GM23338 (cell line): ENCODE measurements at regions not wholly inside any gene's neighbourhood (a gene's known extent, or its start where the extent isn't known, plus 50 kb on each side); places are given as distances from the start of the nearest gene placed in this dataset.

Experiments used
- ATAC-seq: fragments of 200-7000 bp; cut with Tn5 transposase; 3 replicates; pipeline ENCODE4 v1.9.1; 2020
- DNase-seq: peaks from one replicate; pipeline ENCODE4 v3.0.0-alpha.2; 2015; ENCODE audit warnings: low spot score
- H2AFZ ChIP-seq: fragments of 200-600 bp; sonication (generic); 2 replicates; pipeline ENCODE4 v1.8.0; 2016; ENCODE audit warnings: antibody characterized with exemption, mild to moderate bottlenecking, moderate library complexity
- H3F3A ChIP-seq: fragments of 200-600 bp; sonication (generic); replicated peaks from 2 replicates; pipeline ENCODE4 v1.8.0; 2017; ENCODE audit warnings: antibody characterized with exemption, mixed run types, low read depth
- H3K27ac ChIP-seq: fragments of 200-600 bp; sonication (generic); 2 replicates; pipeline ENCODE4 v1.6.1; 2016; ENCODE audit warnings: low read depth
- H3K27me3 ChIP-seq: fragments of 200-600 bp; sonication (generic); 2 replicates; pipeline ENCODE4 v1.8.0; 2016; ENCODE audit warnings: mild to moderate bottlenecking, mixed run types, moderate library complexity; ENCODE audit not compliant: insufficient read depth
- H3K36me3 ChIP-seq: fragments of 200-600 bp; sonication (generic); 2 replicates; pipeline ENCODE4 v1.8.0; 2016; ENCODE audit warnings: mild to moderate bottlenecking; ENCODE audit not compliant: insufficient read depth
- H3K4me1 ChIP-seq: fragments of 200-600 bp; sonication (generic); 2 replicates; pipeline ENCODE4 v1.8.0; 2016; ENCODE audit warnings: mild to moderate bottlenecking, moderate library complexity; ENCODE audit not compliant: insufficient read depth
- H3K4me2 ChIP-seq: fragments of 200-600 bp; sonication (generic); 2 replicates; pipeline ENCODE4 v1.7.1; 2017; ENCODE audit warnings: mixed run types
- H3K4me3 ChIP-seq: fragments of 200-600 bp; sonication (generic); 2 replicates; pipeline ENCODE4 v1.6.1; 2016; ENCODE audit warnings: mixed run types
- H3K79me2 ChIP-seq: fragments of 200-600 bp; sonication (generic); replicated peaks from 2 replicates; pipeline ENCODE4 v1.8.0; 2017; ENCODE audit warnings: mild to moderate bottlenecking; ENCODE audit not compliant: insufficient read depth
- H3K9me2 ChIP-seq: fragments of 200-600 bp; sonication (generic); 2 replicates; pipeline ENCODE4 v1.8.0; 2017; ENCODE audit not compliant: insufficient read depth
- H4K20me1 ChIP-seq: fragments of 200-600 bp; sonication (generic); replicated peaks from 2 replicates; pipeline ENCODE4 v1.8.0; 2017; ENCODE audit warnings: mild to moderate bottlenecking; ENCODE audit not compliant: insufficient read depth
- H3K27ac Mint-ChIP-seq: 2 replicates; pipeline ENCODE4 v1.8.0; 2020; ENCODE audit warnings: inconsistent platforms, mild to moderate bottlenecking, moderate library complexity, mixed read lengths
- H3K27me3 Mint-ChIP-seq: 3 replicates; pipeline ENCODE4 v1.8.0; 2022; ENCODE audit warnings: low read depth, mild to moderate bottlenecking, moderate library complexity, mixed read lengths, inconsistent platforms; ENCODE audit not compliant: insufficient read depth, poor library complexity
- H3K36me3 Mint-ChIP-seq: 3 replicates; pipeline ENCODE4 v1.8.0; 2021; ENCODE audit warnings: low read depth, mild to moderate bottlenecking, inconsistent platforms, moderate library complexity, mixed read lengths
- H3K4me1 Mint-ChIP-seq: 3 replicates; pipeline ENCODE4 v1.8.0; 2020; ENCODE audit warnings: mild to moderate bottlenecking, inconsistent platforms, mixed read lengths
- H3K4me3 Mint-ChIP-seq: 3 replicates; pipeline ENCODE4 v1.8.0; 2021; ENCODE audit warnings: moderate library complexity, mild to moderate bottlenecking, inconsistent platforms, mixed read lengths
- H3K9me3 Mint-ChIP-seq: 3 replicates; pipeline ENCODE4 v1.8.0; 2020; ENCODE audit warnings: moderate library complexity, mild to moderate bottlenecking, inconsistent platforms, mixed read lengths
- EZH2phosphoT487 ChIP-seq: fragments of 200-600 bp; sonication (generic); IDR thresholded peaks from one replicate; pipeline ENCODE4 v1.8.1; 2018; ENCODE audit warnings: antibody characterized with exemption; ENCODE audit not compliant: unreplicated experiment
- JUNB ChIP-seq: IDR thresholded peaks from one replicate; pipeline ENCODE4 v1.6.1; 2016; ENCODE audit warnings: antibody characterized with exemption; ENCODE audit not compliant: unreplicated experiment
- NANOG ChIP-seq: IDR thresholded peaks from 2 replicates; pipeline ENCODE4 v1.6.1; 2016; ENCODE audit warnings: antibody characterized with exemption, borderline replicate concordance
- POLR2AphosphoS5 ChIP-seq: IDR thresholded peaks from 2 replicates; pipeline ENCODE4 v1.6.1; 2016; ENCODE audit warnings: antibody characterized with exemption, low read depth
- STAT1 ChIP-seq: IDR thresholded peaks from one replicate; pipeline ENCODE4 v1.6.1; 2016; ENCODE audit warnings: antibody characterized with exemption; ENCODE audit not compliant: unreplicated experiment
- TF ChIP-seq, protein P1 (sequence below), 2 experiments: fragments of 200-600 bp in 1 of 2; sonication (generic) in 1 of 2; conservative IDR thresholded peaks; 2 replicates each; pipeline versions ENCODE4 v1.5.1 to v1.6.1; 2016 to 2017; ENCODE audit warnings: antibody characterized with exemption in 2 of 2, low read depth in 2 of 2, mild to moderate bottlenecking in 2 of 2, moderate library complexity in 1 of 2
- TF ChIP-seq, protein P2 (sequence below): IDR thresholded peaks from one replicate; pipeline ENCODE4 v1.6.1; 2018; ENCODE audit warnings: antibody characterized with exemption; ENCODE audit not compliant: unreplicated experiment
- TF ChIP-seq, protein P3 (sequence below): IDR thresholded peaks from 2 replicates; pipeline ENCODE4 v1.6.1; 2016; ENCODE audit warnings: antibody characterized with exemption
- TF ChIP-seq, protein P4 (sequence below): fragments of 250-450 bp; sonication (Bioruptor Pico); IDR thresholded peaks from 2 replicates; pipeline ENCODE4 v1.5.0; 2020; ENCODE audit warnings: mild to moderate bottlenecking, moderate library complexity

DNA sequence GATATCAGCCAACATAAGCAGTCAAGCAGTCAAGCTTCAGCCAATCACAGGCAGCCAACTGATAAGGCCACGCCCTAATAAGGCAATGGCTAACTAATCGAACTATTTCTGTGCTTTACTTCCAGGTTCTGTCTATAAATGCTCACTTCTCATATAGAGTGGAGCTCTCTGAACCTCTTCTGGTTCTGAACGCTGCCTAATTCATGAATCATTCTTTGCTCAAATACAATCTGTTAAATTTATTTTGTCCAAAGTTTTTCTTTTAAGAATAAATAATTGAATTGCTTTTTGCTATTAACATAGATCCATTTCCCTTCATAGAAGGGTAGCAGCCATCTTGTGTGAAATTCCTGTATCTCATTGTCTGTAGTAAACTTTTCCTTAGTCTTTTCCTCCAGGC is 97.9 kb upstream of the TMEM72 start:
- Mint-ChIP-seq H3K9me3 (peaks cover 15% of the 10 kb centered on the region), H3K36me3 (peaks cover 14% of the 10 kb centered on the region), H3K4me1 (peaks cover 18% of the 10 kb centered on the region), H3K27me3 (peaks cover 4% of the 10 kb centered on the region), H3K4me3 (no peak overlapping the region), H3K27ac (no peak overlapping the region)
- H3K9me2 ChIP-seq: 0 out of 2 replicates have a peak, but pooled peaks cover 6% of the 10 kb centered on the region
- no peak overlapping the region for H3K4me3 ChIP-seq
- H3K27ac ChIP-seq: no peak overlapping the region
- H2AFZ ChIP-seq: no peak overlapping the region
- no peaks in the 10 kb centered on the region for H3K79me2 ChIP-seq
- H3K4me1 ChIP-seq: peaks cover 10% of the 10 kb centered on the region; the same call in 1 of the 2 replicates
- DNase-seq (no peak), ATAC-seq (no peak)
- H3K4me2 ChIP-seq: no peak overlapping the region
- no peaks in the 10 kb centered on the region for H4K20me1 ChIP-seq
- no peaks in the 10 kb centered on the region for H3K36me3 ChIP-seq
- H3F3A ChIP-seq: no peaks in the 10 kb centered on the region
- TF ChIP-seq, protein P1, sequence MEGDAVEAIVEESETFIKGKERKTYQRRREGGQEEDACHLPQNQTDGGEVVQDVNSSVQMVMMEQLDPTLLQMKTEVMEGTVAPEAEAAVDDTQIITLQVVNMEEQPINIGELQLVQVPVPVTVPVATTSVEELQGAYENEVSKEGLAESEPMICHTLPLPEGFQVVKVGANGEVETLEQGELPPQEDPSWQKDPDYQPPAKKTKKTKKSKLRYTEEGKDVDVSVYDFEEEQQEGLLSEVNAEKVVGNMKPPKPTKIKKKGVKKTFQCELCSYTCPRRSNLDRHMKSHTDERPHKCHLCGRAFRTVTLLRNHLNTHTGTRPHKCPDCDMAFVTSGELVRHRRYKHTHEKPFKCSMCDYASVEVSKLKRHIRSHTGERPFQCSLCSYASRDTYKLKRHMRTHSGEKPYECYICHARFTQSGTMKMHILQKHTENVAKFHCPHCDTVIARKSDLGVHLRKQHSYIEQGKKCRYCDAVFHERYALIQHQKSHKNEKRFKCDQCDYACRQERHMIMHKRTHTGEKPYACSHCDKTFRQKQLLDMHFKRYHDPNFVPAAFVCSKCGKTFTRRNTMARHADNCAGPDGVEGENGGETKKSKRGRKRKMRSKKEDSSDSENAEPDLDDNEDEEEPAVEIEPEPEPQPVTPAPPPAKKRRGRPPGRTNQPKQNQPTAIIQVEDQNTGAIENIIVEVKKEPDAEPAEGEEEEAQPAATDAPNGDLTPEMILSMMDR (conservative IDR thresholded peaks at IDR 0.05; ENCODE audit: low read depth in 2 of 2): no peak
- TF ChIP-seq JUNB: no peak
- TF ChIP-seq NANOG: no peak
- no peak for TF ChIP-seq STAT1
- no peak for TF ChIP-seq POLR2AphosphoS5
- TF ChIP-seq, protein P2, sequence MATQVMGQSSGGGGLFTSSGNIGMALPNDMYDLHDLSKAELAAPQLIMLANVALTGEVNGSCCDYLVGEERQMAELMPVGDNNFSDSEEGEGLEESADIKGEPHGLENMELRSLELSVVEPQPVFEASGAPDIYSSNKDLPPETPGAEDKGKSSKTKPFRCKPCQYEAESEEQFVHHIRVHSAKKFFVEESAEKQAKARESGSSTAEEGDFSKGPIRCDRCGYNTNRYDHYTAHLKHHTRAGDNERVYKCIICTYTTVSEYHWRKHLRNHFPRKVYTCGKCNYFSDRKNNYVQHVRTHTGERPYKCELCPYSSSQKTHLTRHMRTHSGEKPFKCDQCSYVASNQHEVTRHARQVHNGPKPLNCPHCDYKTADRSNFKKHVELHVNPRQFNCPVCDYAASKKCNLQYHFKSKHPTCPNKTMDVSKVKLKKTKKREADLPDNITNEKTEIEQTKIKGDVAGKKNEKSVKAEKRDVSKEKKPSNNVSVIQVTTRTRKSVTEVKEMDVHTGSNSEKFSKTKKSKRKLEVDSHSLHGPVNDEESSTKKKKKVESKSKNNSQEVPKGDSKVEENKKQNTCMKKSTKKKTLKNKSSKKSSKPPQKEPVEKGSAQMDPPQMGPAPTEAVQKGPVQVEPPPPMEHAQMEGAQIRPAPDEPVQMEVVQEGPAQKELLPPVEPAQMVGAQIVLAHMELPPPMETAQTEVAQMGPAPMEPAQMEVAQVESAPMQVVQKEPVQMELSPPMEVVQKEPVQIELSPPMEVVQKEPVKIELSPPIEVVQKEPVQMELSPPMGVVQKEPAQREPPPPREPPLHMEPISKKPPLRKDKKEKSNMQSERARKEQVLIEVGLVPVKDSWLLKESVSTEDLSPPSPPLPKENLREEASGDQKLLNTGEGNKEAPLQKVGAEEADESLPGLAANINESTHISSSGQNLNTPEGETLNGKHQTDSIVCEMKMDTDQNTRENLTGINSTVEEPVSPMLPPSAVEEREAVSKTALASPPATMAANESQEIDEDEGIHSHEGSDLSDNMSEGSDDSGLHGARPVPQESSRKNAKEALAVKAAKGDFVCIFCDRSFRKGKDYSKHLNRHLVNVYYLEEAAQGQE: no peak
- TF ChIP-seq, protein P3, sequence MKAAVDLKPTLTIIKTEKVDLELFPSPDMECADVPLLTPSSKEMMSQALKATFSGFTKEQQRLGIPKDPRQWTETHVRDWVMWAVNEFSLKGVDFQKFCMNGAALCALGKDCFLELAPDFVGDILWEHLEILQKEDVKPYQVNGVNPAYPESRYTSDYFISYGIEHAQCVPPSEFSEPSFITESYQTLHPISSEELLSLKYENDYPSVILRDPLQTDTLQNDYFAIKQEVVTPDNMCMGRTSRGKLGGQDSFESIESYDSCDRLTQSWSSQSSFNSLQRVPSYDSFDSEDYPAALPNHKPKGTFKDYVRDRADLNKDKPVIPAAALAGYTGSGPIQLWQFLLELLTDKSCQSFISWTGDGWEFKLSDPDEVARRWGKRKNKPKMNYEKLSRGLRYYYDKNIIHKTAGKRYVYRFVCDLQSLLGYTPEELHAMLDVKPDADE: no peak
- TF ChIP-seq, protein P4, sequence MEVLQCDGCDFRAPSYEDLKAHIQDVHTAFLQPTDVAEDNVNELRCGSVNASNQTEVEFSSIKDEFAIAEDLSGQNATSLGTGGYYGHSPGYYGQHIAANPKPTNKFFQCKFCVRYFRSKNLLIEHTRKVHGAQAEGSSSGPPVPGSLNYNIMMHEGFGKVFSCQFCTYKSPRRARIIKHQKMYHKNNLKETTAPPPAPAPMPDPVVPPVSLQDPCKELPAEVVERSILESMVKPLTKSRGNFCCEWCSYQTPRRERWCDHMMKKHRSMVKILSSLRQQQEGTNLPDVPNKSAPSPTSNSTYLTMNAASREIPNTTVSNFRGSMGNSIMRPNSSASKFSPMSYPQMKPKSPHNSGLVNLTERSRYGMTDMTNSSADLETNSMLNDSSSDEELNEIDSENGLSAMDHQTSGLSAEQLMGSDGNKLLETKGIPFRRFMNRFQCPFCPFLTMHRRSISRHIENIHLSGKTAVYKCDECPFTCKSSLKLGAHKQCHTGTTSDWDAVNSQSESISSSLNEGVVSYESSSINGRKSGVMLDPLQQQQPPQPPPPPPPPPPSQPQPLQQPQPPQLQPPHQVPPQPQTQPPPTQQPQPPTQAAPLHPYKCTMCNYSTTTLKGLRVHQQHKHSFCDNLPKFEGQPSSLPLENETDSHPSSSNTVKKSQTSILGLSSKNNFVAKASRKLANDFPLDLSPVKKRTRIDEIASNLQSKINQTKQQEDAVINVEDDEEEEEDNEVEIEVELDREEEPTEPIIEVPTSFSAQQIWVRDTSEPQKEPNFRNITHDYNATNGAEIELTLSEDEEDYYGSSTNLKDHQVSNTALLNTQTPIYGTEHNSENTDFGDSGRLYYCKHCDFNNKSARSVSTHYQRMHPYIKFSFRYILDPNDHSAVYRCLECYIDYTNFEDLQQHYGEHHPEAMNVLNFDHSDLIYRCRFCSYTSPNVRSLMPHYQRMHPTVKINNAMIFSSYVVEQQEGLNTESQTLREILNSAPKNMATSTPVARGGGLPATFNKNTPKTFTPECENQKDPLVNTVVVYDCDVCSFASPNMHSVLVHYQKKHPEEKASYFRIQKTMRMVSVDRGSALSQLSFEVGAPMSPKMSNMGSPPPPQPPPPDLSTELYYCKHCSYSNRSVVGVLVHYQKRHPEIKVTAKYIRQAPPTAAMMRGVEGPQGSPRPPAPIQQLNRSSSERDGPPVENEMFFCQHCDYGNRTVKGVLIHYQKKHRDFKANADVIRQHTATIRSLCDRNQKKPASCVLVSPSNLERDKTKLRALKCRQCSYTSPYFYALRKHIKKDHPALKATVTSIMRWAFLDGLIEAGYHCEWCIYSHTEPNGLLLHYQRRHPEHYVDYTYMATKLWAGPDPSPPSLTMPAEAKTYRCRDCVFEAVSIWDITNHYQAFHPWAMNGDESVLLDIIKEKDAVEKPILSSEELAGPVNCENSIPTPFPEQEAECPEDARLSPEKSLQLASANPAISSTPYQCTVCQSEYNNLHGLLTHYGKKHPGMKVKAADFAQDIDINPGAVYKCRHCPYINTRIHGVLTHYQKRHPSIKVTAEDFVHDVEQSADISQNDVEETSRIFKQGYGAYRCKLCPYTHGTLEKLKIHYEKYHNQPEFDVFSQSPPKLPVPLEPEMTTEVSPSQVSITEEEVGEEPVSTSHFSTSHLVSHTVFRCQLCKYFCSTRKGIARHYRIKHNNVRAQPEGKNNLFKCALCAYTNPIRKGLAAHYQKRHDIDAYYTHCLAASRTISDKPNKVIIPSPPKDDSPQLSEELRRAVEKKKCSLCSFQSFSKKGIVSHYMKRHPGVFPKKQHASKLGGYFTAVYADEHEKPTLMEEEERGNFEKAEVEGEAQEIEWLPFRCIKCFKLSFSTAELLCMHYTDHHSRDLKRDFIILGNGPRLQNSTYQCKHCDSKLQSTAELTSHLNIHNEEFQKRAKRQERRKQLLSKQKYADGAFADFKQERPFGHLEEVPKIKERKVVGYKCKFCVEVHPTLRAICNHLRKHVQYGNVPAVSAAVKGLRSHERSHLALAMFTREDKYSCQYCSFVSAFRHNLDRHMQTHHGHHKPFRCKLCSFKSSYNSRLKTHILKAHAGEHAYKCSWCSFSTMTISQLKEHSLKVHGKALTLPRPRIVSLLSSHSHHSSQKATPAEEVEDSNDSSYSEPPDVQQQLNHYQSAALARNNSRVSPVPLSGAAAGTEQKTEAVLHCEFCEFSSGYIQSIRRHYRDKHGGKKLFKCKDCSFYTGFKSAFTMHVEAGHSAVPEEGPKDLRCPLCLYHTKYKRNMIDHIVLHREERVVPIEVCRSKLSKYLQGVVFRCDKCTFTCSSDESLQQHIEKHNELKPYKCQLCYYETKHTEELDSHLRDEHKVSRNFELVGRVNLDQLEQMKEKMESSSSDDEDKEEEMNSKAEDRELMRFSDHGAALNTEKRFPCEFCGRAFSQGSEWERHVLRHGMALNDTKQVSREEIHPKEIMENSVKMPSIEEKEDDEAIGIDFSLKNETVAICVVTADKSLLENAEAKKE: no peak
- no peak for TF ChIP-seq EZH2phosphoT487
- no peaks in the 10 kb centered on the region for H3K27me3 ChIP-seq
